Liver (tissue), 8 donors: ENCODE measurements at regions not wholly inside any gene's neighbourhood (a gene's known extent, or its start where the extent isn't known, plus 50 kb on each side); places are given as distances from the start of the nearest gene placed in this dataset.

Experiments used
- DNase-seq: peaks from one replicate; pipeline ENCODE4 v3.0.0-alpha.2; 2017; ENCODE audit warnings: low spot score
- H3K27ac ChIP-seq, 2 donors: one replicate each; pipeline ENCODE4 v1.7.0; 2013; ENCODE audit warnings: inconsistent platforms in 2 of 2, low read length in 2 of 2, control low read depth in 1 of 2, low read depth in 1 of 2, mild to moderate bottlenecking in 1 of 2
- H3K27me3 ChIP-seq, 4 donors: one replicate each; pipeline versions ENCODE4 v1.6.1 to v1.7.0; 2013; ENCODE audit warnings: low read length in 3 of 4, inconsistent platforms in 1 of 4, mild to moderate bottlenecking in 1 of 4, moderate library complexity in 1 of 4; ENCODE audit not compliant: control insufficient read depth in 4 of 4, insufficient read depth in 4 of 4
- H3K36me3 ChIP-seq, 4 donors: one replicate each; pipeline versions ENCODE4 v1.6.1 to v1.7.0; 2013; ENCODE audit warnings: low read length in 3 of 4, mild to moderate bottlenecking in 3 of 4, low read depth in 1 of 4, moderate library complexity in 1 of 4; ENCODE audit not compliant: control insufficient read depth in 4 of 4, insufficient read depth in 3 of 4
- H3K4me1 ChIP-seq, 4 donors: one replicate each; pipeline versions ENCODE4 v1.6.1 to v1.7.0; 2013; ENCODE audit warnings: low read length in 3 of 4, mild to moderate bottlenecking in 3 of 4, moderate library complexity in 1 of 4; ENCODE audit not compliant: control insufficient read depth in 4 of 4, insufficient read depth in 4 of 4
- H3K4me3 ChIP-seq, 3 donors: one replicate each; pipeline versions ENCODE4 v1.6.1 to v1.7.0; 2013; ENCODE audit warnings: low read length in 3 of 3, control low read depth in 1 of 3, low read depth in 1 of 3, mild to moderate bottlenecking in 1 of 3
- H3K9ac ChIP-seq, 2 donors: one replicate each; pipeline ENCODE4 v1.7.0; 2013; ENCODE audit warnings: low read length in 2 of 2, mild to moderate bottlenecking in 2 of 2, moderate library complexity in 2 of 2, control low read depth in 1 of 2, low read depth in 1 of 2
- H3K9me3 ChIP-seq, 4 donors: one replicate each; pipeline versions ENCODE4 v1.6.1 to v1.7.0; 2013; ENCODE audit warnings: low read length in 3 of 4; ENCODE audit not compliant: control insufficient read depth in 4 of 4
- ATF3 ChIP-seq: IDR thresholded peaks from 2 replicates; pipeline ENCODE4 v1.6.1; 2016; ENCODE audit warnings: antibody characterized with exemption
- CTCF ChIP-seq: fragments of 150-350 bp; IDR thresholded peaks from 2 replicates; pipeline ENCODE4 v1.5.1; 2017; ENCODE audit warnings: improper control_type of control experiment, low read depth, low read length; ENCODE audit not compliant: missing input control
- EGR1 ChIP-seq, 2 donors: IDR thresholded peaks; 2 replicates each; pipeline ENCODE4 v1.6.1; 2016 to 2018; ENCODE audit warnings: antibody characterized with exemption in 2 of 2, low read depth in 2 of 2
- FOXA1 ChIP-seq: IDR thresholded peaks from 2 replicates; pipeline ENCODE4 v1.6.1; 2016; ENCODE audit warnings: antibody characterized with exemption
- FOXA2 ChIP-seq: IDR thresholded peaks from 2 replicates; pipeline ENCODE4 v1.6.1; 2016; ENCODE audit warnings: antibody characterized with exemption
- GABPA ChIP-seq, 2 donors: IDR thresholded peaks in 1 of 2; conservative IDR thresholded peaks in 1 of 2; 2 replicates each; pipeline ENCODE4 v1.6.1; 2016; ENCODE audit warnings: antibody characterized with exemption in 2 of 2, mild to moderate bottlenecking in 1 of 2, moderate library complexity in 1 of 2
- HNF4A ChIP-seq, 2 donors: conservative IDR thresholded peaks; 2 replicates each; pipeline ENCODE4 v1.6.1; 2016; ENCODE audit warnings: antibody characterized with exemption in 2 of 2, mild to moderate bottlenecking in 2 of 2
- HNF4G ChIP-seq: IDR thresholded peaks from 2 replicates; pipeline ENCODE4 v1.6.1; 2016; ENCODE audit warnings: antibody characterized with exemption
- JUND ChIP-seq, 2 donors: IDR thresholded peaks; 2 replicates each; pipeline ENCODE4 v1.6.1; 2016; ENCODE audit warnings: antibody characterized with exemption in 2 of 2
- NR2F2 ChIP-seq: IDR thresholded peaks from 2 replicates; pipeline ENCODE4 v1.6.1; 2016; ENCODE audit warnings: antibody characterized with exemption
- RAD21 ChIP-seq, 2 donors: IDR thresholded peaks; 2 replicates each; pipeline ENCODE4 v1.6.1; 2016; ENCODE audit warnings: antibody characterized with exemption in 2 of 2, mild to moderate bottlenecking in 2 of 2
- REST ChIP-seq: IDR thresholded peaks from 2 replicates; pipeline ENCODE4 v1.6.1; 2016; ENCODE audit warnings: antibody characterized with exemption, mild to moderate bottlenecking
- RXRA ChIP-seq, 2 donors: IDR thresholded peaks; 2 replicates each; pipeline ENCODE4 v1.6.1; 2017 to 2018; ENCODE audit warnings: antibody characterized with exemption in 2 of 2, mild to moderate bottlenecking in 1 of 2
- SP1 ChIP-seq: IDR thresholded peaks from 2 replicates; pipeline ENCODE4 v1.6.1; 2018; ENCODE audit warnings: antibody characterized with exemption, mild to moderate bottlenecking
- TAF1 ChIP-seq: conservative IDR thresholded peaks from 2 replicates; pipeline ENCODE4 v1.6.1; 2016; ENCODE audit warnings: antibody characterized with exemption, mild to moderate bottlenecking
- YY1 ChIP-seq: IDR thresholded peaks from 2 replicates; pipeline ENCODE4 v1.6.1; 2016; ENCODE audit warnings: antibody characterized with exemption, mild to moderate bottlenecking
- WGBS: extraction: QIAGEN DNeasy Blood & Tissue Kit; methylation state at CpG from one replicate; pipeline ENCODE4 v1.1.7; 2013; 5-methylcytosine and 5-hydroxymethylcytosine counted together
- TF ChIP-seq, protein P1 (sequence below): IDR thresholded peaks from 2 replicates; pipeline ENCODE4 v1.6.1; 2016; ENCODE audit warnings: antibody characterized with exemption
- donor health status: healthy.
- donor health status: healthy.
- donor health status: healthy.
- donor health status: healthy.
- donor health status: healthy.

- H3K9ac ChIP-seq, result no peak overlapping the region
- H3K27me3 ChIP-seq, result no peaks in the 10 kb centered on the region
- H3K27ac ChIP-seq, result no peak overlapping the region
- no peaks in the 10 kb centered on the region for H3K4me1 ChIP-seq
- no peak for DNase-seq
- no peaks in the 10 kb centered on the region for H3K9me3 ChIP-seq
- no peak overlapping the region for H3K4me3 ChIP-seq
- WGBS, result 92% methylated on average over 15 of the region's 15 CpGs
- TF ChIP-seq TAF1, result no peak
- TF ChIP-seq HNF4A (conservative IDR thresholded peaks at IDR 0.05), result no peak
- TF ChIP-seq JUND (IDR thresholded peaks at IDR 0.05), result no peak
- no peak for TF ChIP-seq RAD21 (IDR thresholded peaks at IDR 0.05)
- TF ChIP-seq, protein P1, sequence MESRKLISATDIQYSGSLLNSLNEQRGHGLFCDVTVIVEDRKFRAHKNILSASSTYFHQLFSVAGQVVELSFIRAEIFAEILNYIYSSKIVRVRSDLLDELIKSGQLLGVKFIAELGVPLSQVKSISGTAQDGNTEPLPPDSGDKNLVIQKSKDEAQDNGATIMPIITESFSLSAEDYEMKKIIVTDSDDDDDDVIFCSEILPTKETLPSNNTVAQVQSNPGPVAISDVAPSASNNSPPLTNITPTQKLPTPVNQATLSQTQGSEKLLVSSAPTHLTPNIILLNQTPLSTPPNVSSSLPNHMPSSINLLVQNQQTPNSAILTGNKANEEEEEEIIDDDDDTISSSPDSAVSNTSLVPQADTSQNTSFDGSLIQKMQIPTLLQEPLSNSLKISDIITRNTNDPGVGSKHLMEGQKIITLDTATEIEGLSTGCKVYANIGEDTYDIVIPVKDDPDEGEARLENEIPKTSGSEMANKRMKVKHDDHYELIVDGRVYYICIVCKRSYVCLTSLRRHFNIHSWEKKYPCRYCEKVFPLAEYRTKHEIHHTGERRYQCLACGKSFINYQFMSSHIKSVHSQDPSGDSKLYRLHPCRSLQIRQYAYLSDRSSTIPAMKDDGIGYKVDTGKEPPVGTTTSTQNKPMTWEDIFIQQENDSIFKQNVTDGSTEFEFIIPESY, result no peak
- TF ChIP-seq RXRA (IDR thresholded peaks at IDR 0.05), result no peak
- no peak for TF ChIP-seq FOXA1
- no peak for TF ChIP-seq EGR1 (IDR thresholded peaks at IDR 0.05; ENCODE audit: low read depth in 2 of 2)
- no peaks in the 10 kb centered on the region for H3K36me3 ChIP-seq
Observed at GRCh38 chr17:63304704-63305261, 141.3 kb downstream of the CYB561 start.

DNA sequence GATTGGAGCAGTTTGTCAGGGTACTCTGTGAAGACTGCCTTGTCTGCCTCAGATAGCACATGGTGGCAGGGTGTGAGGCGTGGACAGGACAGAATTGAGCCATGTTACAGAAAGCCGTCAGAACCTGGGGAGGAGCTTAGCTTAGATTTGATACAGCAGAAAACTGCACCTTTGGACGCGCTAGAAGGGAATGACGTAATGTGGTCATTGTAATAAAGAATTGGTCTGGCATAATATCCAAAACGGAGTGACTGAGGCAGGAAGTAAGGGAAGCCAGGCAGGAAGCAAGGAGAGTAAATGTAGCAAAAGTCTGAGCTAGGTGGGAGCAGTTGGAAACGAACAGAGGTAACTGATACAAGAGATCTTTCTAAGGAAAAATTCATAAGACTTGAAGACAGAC lies 140.2 kb downstream of the CYB561 start:
- TF ChIP-seq FOXA2, result no peak
- no peak for TF ChIP-seq NR2F2
- no peak for TF ChIP-seq GABPA (IDR thresholded peaks at IDR 0.05 in 1 of 2, conservative IDR thresholded peaks at IDR 0.05 in 1 of 2)
- TF ChIP-seq EGR1 (IDR thresholded peaks at IDR 0.05; ENCODE audit: low read depth in 2 of 2), result no peak
- TF ChIP-seq, protein P1, result no peak
- no peak for TF ChIP-seq CTCF
- no peak for TF ChIP-seq RAD21 (IDR thresholded peaks at IDR 0.05)
- TF ChIP-seq SP1, result no peak
- Histone ChIP-seq H3K9ac (no peak overlapping the region), H3K27me3 (no peaks in the 10 kb centered on the region), H3K36me3 (no peaks in the 10 kb centered on the region), H3K4me3 (no peak overlapping the region), H3K9me3 (no peaks in the 10 kb centered on the region), H3K27ac (no peak overlapping the region), H3K4me1 (no peaks in the 10 kb centered on the region)
- no peak for DNase-seq
- WGBS, result 89% methylated on average over 7 of the region's 7 CpGs

DNA sequence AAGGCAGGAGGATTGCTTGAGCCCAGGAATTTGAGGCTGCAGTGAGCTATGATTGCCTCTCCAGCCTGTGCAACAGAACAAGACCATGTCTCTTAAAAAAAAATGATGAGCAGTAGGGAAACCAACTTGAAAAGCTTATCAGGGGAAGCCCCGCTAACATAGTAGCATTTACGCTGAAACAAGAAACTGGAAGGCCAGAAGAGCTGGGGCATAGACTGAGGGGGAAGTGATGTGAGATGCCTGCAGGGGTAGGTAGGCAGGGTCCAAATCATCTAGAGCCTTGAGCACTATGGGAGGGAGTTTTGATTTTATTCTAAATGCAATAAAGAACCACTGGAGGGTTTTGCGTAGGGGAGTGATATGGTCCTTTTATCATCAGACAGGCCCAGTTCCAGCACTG lies 139.3 kb downstream of the CYB561 start:
- Histone ChIP-seq H3K36me3 (no peaks in the 10 kb centered on the region), H3K27ac (no peak overlapping the region), H3K4me1 (no peaks in the 10 kb centered on the region), H3K4me3 (no peak overlapping the region), H3K9ac (no peak overlapping the region), H3K27me3 (no peaks in the 10 kb centered on the region), H3K9me3 (no peaks in the 10 kb centered on the region)
- no peak for DNase-seq
- 99% methylated on average over 3 of the region's 3 CpGs for WGBS
- TF ChIP-seq HNF4G (no peak), SP1 (no peak), REST (no peak), JUND (IDR thresholded peaks at IDR 0.05) (no peak), EGR1 (IDR thresholded peaks at IDR 0.05; ENCODE audit: low read depth in 2 of 2) (no peak), ATF3 (no peak), YY1 (no peak)
- TF ChIP-seq, protein P1, result no peak
